ENCODE measurements at regions not wholly inside any gene's neighbourhood (a gene's known extent, or its start where the extent isn't known, plus 50 kb on each side); places are given as distances from the start of the nearest gene placed in this dataset.

DNA sequence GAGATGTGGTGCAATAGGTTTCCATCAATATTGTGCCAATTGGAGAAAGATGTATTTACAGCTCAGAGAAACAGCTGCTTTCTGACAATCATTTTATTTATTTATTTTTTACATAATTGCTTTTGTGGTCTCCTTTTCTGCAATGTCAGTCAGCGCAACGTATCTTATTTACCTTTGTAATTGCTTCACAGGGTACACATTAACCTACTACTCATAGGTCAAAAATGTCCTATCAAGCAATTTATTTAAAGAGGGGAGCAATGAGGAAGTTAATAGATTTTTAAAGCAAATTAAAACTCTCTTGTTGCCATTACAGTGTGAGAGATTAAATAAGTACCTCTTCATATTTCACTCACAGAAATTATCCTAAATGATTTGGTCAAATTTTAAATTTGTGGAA lies 291.0 kb downstream of the CALCRL start:
- H3K4me1 ChIP-seq, result no peaks in the 10 kb centered on the region
- intact Hi-C loops (cut with DNase I), result no loop called here
- H3K27ac ChIP-seq (replicated peaks in 1 of 4), result no peak overlapping the region
- no peaks in the 10 kb centered on the region for H3K36me3 ChIP-seq
- no peak for DNase-seq (ENCODE audit: extremely low spot score)
- H3K4me3 ChIP-seq, result no peak overlapping the region
- peaks cover 0 to 26% (median 12%) of the 10 kb centered on the region in 4 donors for H3K9me3 ChIP-seq
- WGBS, result 90% methylated on average over 2 of the region's 2 CpGs
- H3K27me3 ChIP-seq, result no peaks in the 10 kb centered on the region
- TF ChIP-seq EP300 (IDR thresholded peaks at IDR 0.05) (no peak), POLR2A (IDR thresholded peaks at IDR 0.05; ENCODE audit: low read depth) (no peak), POLR2AphosphoS5 (IDR thresholded peaks at IDR 0.05) (no peak)
- TF ChIP-seq, protein P1, sequence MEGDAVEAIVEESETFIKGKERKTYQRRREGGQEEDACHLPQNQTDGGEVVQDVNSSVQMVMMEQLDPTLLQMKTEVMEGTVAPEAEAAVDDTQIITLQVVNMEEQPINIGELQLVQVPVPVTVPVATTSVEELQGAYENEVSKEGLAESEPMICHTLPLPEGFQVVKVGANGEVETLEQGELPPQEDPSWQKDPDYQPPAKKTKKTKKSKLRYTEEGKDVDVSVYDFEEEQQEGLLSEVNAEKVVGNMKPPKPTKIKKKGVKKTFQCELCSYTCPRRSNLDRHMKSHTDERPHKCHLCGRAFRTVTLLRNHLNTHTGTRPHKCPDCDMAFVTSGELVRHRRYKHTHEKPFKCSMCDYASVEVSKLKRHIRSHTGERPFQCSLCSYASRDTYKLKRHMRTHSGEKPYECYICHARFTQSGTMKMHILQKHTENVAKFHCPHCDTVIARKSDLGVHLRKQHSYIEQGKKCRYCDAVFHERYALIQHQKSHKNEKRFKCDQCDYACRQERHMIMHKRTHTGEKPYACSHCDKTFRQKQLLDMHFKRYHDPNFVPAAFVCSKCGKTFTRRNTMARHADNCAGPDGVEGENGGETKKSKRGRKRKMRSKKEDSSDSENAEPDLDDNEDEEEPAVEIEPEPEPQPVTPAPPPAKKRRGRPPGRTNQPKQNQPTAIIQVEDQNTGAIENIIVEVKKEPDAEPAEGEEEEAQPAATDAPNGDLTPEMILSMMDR (IDR thresholded peaks at IDR 0.05), result no peak

DNA sequence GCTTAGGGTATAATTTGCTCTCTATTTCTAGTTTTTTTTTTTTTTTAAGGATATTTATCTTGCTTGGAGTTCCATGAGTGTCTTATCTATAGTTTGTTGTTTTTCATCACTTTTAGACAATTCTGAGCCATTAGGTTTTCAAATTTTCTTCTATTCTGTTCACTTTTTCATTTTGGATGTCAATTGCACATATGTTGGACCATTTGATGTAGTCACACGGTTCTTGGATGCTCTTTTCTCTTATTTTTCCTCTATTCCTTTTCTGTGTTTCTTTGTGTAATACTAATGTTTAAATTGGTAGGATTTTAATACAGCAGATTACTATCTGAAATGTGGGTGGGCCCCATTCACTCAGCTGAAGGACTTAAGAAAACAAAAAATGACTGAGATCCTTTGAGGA lies 292.6 kb downstream of the CALCRL start:
- intact Hi-C loops (cut with DNase I), result no loop called here
- Histone ChIP-seq H3K4me3 (no peak overlapping the region), H3K4me1 (no peaks in the 10 kb centered on the region), H3K27ac (replicated peaks in 1 of 4) (no peak overlapping the region), H3K9me3 (peaks cover 0 to 26% (median 12%) of the 10 kb centered on the region in 4 donors), H3K36me3 (no peaks in the 10 kb centered on the region), H3K27me3 (no peaks in the 10 kb centered on the region)
- WGBS, result 65% methylated on average over 1 of the region's 1 CpG
- TF ChIP-seq POLR2AphosphoS5 (IDR thresholded peaks at IDR 0.05) (no peak), EP300 (IDR thresholded peaks at IDR 0.05) (no peak), POLR2A (IDR thresholded peaks at IDR 0.05; ENCODE audit: low read depth) (no peak)
- TF ChIP-seq, protein P1 (IDR thresholded peaks at IDR 0.05), result no peak
- no peak for DNase-seq (ENCODE audit: extremely low spot score)

DNA sequence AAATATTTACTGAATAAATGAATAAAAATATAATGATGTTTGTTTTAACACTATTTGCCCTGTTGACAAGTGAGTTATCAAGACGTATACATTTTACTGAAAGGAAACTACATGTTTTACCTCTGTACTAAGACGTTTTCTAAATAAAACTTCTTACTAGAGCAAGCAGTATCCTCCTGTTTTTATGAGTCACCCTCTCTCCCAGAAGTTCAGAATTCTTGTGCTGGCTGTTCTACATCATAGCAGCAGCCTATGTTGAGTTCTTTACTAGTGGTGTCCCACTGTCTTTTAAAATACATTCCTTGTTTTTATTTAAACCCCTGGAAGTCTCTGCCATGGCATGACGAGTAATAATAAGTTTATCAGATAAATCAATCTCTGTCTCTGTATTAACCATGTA lies 297.4 kb downstream of the CALCRL start:
- intact Hi-C loops (cut with DNase I), result no loop called here
- no peak for DNase-seq (ENCODE audit: extremely low spot score)
- WGBS, result 56% methylated on average over 3 of the region's 3 CpGs

DNA sequence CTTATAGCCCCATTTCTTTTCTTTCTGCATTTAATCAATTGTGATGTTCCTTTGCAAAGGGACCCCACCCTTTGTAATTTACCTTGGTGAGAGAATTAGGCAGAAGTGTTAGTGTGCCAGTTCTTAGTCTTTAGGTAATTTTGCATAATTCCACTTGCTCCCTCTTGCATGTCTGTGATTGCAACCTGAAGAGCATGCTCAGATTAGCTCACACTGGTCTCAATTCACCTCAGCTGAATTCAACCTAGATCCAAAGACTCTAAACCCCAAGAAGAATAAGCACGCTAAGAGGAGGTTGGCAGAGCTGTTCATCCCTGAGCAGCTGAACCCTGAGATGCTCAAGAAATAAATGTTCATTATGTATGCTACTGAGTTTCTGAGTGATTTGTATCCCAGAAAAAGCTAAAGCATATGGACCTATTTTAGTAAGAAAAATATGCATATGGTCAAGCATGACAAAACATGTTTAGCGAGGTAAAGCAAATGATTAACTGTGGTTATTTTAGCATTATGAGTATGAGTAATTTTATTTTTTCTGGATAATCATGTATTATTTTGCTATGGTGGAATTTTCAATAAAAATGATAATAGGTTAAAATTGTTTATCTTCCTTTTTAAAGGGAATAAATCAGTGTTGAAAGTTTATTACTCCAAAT lies 299.2 kb upstream of the ZSWIM2 start:
- WGBS, result 41% methylated on average over 2 of the region's 2 CpGs
- Histone ChIP-seq H3K27me3 (no peaks in the 10 kb centered on the region), H3K27ac (replicated peaks in 1 of 4) (no peak overlapping the region), H3K4me3 (no peak overlapping the region), H3K9me3 (peaks cover 0 to 9% (median 0%) of the 10 kb centered on the region in 4 donors), H3K4me1 (no peaks in the 10 kb centered on the region), H3K36me3 (no peaks in the 10 kb centered on the region)
- intact Hi-C loops (cut with DNase I), result no loop called here
- TF ChIP-seq POLR2AphosphoS5 (IDR thresholded peaks at IDR 0.05), result no peak
- TF ChIP-seq POLR2A (IDR thresholded peaks at IDR 0.05; ENCODE audit: low read depth), result no peak
- TF ChIP-seq EP300 (IDR thresholded peaks at IDR 0.05), result no peak
- TF ChIP-seq, protein P1 (IDR thresholded peaks at IDR 0.05), result no peak
- no peak for DNase-seq (ENCODE audit: extremely low spot score)

More for the DNA sequence above, 297.4 kb downstream of the CALCRL start:
- TF ChIP-seq, protein P1 (IDR thresholded peaks at IDR 0.05), result no peak
- no peak for TF ChIP-seq EP300 (IDR thresholded peaks at IDR 0.05)
- TF ChIP-seq POLR2AphosphoS5 (IDR thresholded peaks at IDR 0.05), result no peak
- no peak for TF ChIP-seq POLR2A (IDR thresholded peaks at IDR 0.05; ENCODE audit: low read depth)
- H3K4me3 ChIP-seq, result no peak overlapping the region
- no peaks in the 10 kb centered on the region for H3K36me3 ChIP-seq
- H3K27ac ChIP-seq (replicated peaks in 1 of 4), result no peak overlapping the region
- H3K9me3 ChIP-seq, result peaks cover 0 to 13% (median 10%) of the 10 kb centered on the region in 4 donors
- no peaks in the 10 kb centered on the region for H3K27me3 ChIP-seq
- H3K4me1 ChIP-seq, result no peaks in the 10 kb centered on the region

DNA sequence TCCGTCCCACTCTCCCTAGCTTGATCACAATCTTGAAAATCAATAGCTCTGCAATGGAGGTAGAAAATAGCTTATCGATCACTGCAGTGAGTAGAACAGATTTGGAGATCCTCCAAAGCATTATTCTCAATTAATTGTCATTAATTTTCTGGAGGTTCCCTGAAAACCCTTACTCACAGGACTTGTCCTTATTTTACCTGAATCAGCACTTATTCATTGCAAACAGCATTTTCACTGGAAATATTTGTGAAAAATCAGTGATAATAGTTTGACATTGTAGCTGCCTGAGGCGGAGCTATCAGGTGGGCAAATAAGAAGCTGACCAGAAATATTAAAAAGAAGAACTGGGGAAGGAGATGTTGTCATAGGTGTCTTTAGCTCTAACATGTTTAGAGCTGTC lies 294.6 kb upstream of the ZSWIM2 start:
- H3K27me3 ChIP-seq, result no peaks in the 10 kb centered on the region
- H3K27ac ChIP-seq (replicated peaks in 1 of 4), result no peak overlapping the region
- 89% methylated on average over 3 of the region's 3 CpGs for WGBS
- H3K4me3 ChIP-seq, result no peak overlapping the region
- H3K4me1 ChIP-seq, result no peaks in the 10 kb centered on the region
- intact Hi-C loops (cut with DNase I), result no loop called here
- TF ChIP-seq EP300 (IDR thresholded peaks at IDR 0.05), result no peak
- TF ChIP-seq POLR2A (IDR thresholded peaks at IDR 0.05; ENCODE audit: low read depth), result no peak
- TF ChIP-seq, protein P1 (IDR thresholded peaks at IDR 0.05), result no peak
- no peak for TF ChIP-seq POLR2AphosphoS5 (IDR thresholded peaks at IDR 0.05)
- no peak for DNase-seq (ENCODE audit: extremely low spot score)
- H3K36me3 ChIP-seq, result no peaks in the 10 kb centered on the region
- H3K9me3 ChIP-seq, result peaks cover 0 to 9% (median 0%) of the 10 kb centered on the region in 4 donors
